ENCODE measurements at regions not wholly inside any gene's neighbourhood (a gene's known extent, or its start where the extent isn't known, plus 50 kb on each side); places are given as distances from the start of the nearest gene placed in this dataset.

DNA sequence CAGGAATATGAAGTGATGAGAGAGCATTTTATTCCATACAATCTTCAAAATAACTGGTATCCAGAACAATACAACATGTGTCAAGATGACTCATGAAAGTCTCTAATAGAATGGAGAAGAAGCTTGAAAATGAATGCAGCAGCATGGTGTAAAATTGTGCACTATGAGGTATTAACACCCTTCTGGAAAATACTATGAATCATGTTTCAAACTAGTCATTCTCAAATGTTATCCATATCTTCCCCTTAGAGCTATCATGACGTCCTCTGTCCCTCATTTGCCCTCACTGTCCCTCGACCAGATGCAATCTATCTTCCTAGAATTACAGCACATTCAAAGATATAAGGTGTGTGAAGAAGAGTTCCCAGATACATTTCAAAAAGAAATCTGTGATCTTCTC lies 198.2 kb downstream of the NECTIN3 start:
- DNase-seq (ENCODE audit: low read depth), result no peak
- TF ChIP-seq, protein P1, sequence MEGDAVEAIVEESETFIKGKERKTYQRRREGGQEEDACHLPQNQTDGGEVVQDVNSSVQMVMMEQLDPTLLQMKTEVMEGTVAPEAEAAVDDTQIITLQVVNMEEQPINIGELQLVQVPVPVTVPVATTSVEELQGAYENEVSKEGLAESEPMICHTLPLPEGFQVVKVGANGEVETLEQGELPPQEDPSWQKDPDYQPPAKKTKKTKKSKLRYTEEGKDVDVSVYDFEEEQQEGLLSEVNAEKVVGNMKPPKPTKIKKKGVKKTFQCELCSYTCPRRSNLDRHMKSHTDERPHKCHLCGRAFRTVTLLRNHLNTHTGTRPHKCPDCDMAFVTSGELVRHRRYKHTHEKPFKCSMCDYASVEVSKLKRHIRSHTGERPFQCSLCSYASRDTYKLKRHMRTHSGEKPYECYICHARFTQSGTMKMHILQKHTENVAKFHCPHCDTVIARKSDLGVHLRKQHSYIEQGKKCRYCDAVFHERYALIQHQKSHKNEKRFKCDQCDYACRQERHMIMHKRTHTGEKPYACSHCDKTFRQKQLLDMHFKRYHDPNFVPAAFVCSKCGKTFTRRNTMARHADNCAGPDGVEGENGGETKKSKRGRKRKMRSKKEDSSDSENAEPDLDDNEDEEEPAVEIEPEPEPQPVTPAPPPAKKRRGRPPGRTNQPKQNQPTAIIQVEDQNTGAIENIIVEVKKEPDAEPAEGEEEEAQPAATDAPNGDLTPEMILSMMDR (IDR thresholded peaks at IDR 0.05; ENCODE audit: control insufficient read depth, extremely low read depth, insufficient read depth), result no peak
- no peak overlapping the region for H3K4me3 ChIP-seq (ENCODE audit: low read depth, low read length)

GRCh38 chr3:111277226-111277625 lies 205.6 kb downstream of the NECTIN3 start:
- no peak overlapping the region for H3K4me3 ChIP-seq (ENCODE audit: low read depth, low read length)
- TF ChIP-seq, protein P1 (IDR thresholded peaks at IDR 0.05; ENCODE audit: control insufficient read depth, extremely low read depth, insufficient read depth), result peak; percentile 40; the same call in 1 of the 2 replicates
- no peak for DNase-seq (ENCODE audit: low read depth)

DNA sequence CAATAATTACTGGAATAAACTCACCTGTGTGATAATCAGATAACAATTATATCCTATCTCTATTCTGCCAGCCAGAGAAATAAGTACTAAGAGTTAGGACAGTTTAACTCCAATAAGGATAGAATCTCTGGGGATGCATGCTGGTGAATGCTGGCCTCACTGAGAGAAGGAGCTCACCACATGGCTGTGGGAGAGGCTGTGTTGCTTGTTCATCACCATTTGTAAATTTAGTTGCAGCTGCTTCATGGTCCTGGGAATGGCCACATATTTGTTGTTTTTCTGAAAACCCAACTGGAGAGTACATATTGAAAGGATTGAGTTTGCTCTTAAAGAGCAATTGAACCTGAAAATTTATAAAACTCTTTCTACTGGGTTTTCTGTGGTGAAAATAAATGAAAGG lies 207.3 kb downstream of the NECTIN3 start:
- H3K4me3 ChIP-seq (ENCODE audit: low read depth, low read length), result no peak overlapping the region
- DNase-seq (ENCODE audit: low read depth), result no peak
- TF ChIP-seq, protein P1 (IDR thresholded peaks at IDR 0.05; ENCODE audit: control insufficient read depth, extremely low read depth, insufficient read depth), result no peak

GRCh38 chr3:111282024-111282423 lies 210.4 kb downstream of the NECTIN3 start:
- TF ChIP-seq, protein P1 (IDR thresholded peaks at IDR 0.05; ENCODE audit: control insufficient read depth, extremely low read depth, insufficient read depth), result no peak
- no peak overlapping the region for H3K4me3 ChIP-seq (ENCODE audit: low read depth, low read length)
- DNase-seq (ENCODE audit: low read depth), result no peak

- TF ChIP-seq, protein P1 (IDR thresholded peaks at IDR 0.05; ENCODE audit: control insufficient read depth, extremely low read depth, insufficient read depth), result no peak
- DNase-seq (ENCODE audit: low read depth), result no peak
- H3K4me3 ChIP-seq (ENCODE audit: low read depth, low read length), result no peak overlapping the region
Measured at GRCh38 chr3:111283165-111283564, 211.5 kb downstream of the NECTIN3 start.

GRCh38 chr3:111284503-111285183 lies 213.0 kb downstream of the NECTIN3 start:
- H3K4me3 ChIP-seq (ENCODE audit: low read depth, low read length), result no peak overlapping the region
- DNase-seq (ENCODE audit: low read depth), result no peak
- TF ChIP-seq, protein P1 (IDR thresholded peaks at IDR 0.05; ENCODE audit: control insufficient read depth, extremely low read depth, insufficient read depth), result no peak

DNA sequence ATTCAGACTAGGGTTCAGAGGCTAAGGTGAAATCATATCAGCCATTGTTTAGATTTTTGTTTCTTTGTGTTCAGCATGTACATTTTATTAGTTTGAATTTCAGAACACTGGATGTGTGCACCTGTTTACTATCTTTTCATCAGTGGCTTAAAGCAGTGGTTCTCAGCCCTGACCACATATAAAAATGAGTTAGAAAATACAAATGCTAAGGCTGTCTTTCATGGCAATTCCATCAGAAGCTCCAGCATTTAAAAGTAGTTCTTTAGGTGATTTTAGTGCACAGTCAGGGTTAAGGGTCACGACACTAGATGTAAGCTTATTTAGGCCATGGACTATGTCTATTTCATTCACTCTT lies 213.5 kb downstream of the NECTIN3 start:
- no peak overlapping the region for H3K4me3 ChIP-seq (ENCODE audit: low read depth, low read length)
- TF ChIP-seq, protein P1 (IDR thresholded peaks at IDR 0.05; ENCODE audit: control insufficient read depth, extremely low read depth, insufficient read depth), result no peak
- no peak for DNase-seq (ENCODE audit: low read depth)

Measured in LNCaP clone FGC (cell line).